NCI-H2196 treated with DMSO at 0.1 percent for 48 hours (cell line): ENCODE measurements at regions not wholly inside any gene's neighbourhood (a gene's known extent, or its start where the extent isn't known, plus 50 kb on each side); places are given as distances from the start of the nearest gene placed in this dataset.

Experiments used
- DNase-seq: peaks from one replicate; lab custom pipeline; 2025; ENCODE audit not compliant: unreplicated experiment; lab: John Stamatoyannopoulos, UW

DNA sequence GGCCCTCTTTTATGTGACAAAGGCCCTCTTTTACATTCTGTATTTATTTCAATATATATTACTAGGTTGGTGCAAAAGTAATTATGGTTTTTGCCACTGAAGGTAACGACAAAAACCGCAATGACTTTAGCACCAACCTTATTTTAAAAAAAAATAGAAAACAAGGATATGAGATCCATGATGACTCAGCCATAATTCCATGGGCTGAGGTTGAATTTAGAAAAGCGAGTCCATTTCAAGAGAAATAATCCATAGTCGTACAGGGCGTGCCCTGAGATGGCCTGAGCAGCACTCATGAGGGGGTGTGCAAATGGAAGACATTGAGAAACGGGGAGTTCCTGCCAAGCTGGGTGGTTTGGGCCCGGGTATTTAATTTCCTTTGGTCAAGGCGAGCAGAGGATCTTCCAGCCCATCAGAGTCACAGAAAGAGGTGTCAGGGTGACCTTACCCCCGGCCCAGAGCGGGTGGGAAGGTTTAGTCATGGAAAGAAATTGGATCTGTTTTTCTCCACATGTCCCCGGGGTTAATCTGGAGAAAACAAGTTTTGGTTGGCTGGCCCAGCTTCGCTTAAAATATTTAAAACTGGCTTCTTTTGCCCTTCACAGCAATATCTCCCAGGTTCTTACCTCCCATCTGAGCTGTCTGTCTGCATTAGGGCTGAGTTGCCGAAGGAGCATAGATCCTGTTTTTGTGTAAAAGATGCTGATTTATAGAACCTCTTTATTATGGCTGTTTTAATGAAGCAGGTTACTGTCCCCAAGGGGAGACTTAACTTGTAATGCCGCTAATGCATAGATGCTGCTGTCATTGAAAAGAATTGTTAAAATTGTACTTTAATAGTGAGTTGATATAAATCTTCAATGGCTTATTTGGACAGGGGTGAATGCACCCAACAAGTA, 255.6 kb downstream of the PREX1 start:
- no peak for DNase-seq

DNA sequence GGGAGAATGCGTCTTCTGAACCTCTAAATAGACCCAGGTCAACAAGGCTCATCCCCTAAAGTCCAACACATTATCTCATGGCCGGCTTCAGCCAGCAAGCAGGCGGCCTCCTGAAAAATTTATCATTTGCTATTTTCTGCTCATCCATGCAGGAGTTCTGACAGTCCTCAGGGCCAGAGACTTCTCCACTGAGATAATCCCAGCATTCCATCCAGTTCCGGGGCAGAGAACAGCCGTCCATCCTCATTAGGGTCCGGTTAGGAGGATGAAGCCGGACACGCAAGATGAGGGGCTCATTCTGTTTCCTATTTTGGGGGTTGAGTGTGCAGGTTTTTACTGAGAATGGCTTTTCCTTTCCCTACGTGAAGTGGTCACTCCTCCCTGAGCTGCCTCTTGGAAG, 258.1 kb downstream of the PREX1 start:
- DNase-seq = no peak

DNA sequence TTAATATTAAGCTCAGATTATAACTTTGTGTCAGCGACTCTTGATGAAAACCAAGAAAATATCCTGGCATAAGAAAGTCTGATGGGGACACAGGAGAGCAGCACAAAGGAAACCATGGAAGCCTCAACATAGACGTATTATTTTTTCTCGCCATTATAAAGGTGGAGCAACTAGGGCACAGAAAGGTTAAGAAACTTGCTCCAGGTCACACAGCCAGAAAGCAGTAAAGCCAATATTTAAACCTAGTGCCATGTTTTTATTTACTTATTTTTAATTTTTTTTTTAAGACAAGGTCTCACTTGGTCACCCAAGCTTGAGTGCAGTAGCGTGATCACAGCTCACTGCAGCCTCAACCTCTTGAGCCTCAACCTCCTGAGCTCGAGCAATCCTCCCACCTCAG, 259.3 kb downstream of the PREX1 start:
- no peak for DNase-seq

DNA sequence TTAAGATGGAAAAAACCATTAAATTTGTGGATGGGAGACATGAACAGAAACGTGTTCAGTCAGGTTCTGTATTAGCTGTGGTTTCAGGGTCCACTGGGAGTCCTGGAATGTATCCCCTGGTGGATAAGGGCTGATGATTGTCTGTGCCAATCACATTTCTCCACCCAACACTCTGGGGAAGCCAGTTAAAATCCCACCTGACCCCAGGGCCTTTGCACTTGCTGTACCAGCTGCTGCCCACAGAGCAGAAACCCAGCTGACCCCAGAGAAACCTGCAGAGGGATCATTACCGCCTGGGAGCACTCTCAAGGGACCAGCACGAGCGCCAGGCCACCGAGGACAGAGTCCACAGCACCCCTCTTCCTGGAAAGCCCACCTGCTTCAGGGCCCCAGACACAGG, 260.7 kb downstream of the PREX1 start:
- no peak for DNase-seq

DNA sequence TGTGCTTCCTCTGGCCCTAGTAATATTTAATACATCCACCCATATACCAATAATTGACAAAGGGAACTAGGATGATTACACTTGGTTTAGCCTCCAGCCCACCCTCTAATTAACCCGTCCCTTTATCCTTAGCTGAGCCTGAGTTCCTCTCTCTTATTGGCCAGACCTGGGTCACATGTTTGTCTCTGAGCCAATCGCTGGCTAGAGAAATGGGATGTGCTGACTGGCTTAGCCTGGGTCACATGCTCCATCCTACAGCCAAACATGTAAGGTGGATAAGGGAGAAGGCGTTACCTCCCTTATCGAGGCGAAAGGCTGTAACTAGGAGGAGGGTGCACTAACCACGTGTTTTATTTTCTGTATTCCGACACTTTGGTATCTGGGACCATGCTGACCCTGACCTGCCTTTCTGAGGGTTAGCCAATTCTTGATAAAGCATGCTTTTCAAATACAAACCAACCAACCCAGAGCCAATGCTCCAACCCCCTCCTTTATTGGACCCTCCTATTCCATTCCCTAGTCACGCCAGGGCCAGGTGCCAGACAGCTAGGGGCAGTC, 262.7 kb downstream of the PREX1 start:
- DNase-seq = no peak

GRCh38 chr20:48563191-48563870, 264.5 kb downstream of the PREX1 start:
- DNase-seq = no peak

DNA sequence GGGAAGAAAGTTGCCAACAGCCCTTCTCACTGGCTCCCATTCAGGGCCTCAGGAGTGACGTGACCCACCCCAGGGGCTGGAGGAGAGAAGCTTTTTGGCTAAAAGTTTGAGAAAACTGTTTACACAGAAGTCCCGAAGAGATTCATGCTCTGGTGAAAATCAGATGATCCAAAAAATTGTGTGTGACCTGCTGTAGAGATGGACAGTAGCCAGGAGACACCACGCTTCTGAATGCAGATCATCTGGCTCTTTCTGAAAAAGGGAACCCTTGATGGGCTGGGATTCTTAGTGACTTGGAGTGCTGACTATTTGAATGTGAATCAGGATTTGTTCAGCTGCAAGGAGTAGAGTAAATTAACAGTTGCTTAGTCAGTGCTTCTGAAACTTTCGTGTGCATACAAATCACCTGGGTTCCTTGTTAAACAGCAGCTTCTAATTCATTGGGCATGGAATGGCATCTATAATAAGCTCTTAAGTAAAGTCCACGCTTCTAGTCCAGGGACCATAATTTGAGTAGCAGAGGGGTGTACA, 265.1 kb downstream of the PREX1 start:
- DNase-seq = no peak

DNA sequence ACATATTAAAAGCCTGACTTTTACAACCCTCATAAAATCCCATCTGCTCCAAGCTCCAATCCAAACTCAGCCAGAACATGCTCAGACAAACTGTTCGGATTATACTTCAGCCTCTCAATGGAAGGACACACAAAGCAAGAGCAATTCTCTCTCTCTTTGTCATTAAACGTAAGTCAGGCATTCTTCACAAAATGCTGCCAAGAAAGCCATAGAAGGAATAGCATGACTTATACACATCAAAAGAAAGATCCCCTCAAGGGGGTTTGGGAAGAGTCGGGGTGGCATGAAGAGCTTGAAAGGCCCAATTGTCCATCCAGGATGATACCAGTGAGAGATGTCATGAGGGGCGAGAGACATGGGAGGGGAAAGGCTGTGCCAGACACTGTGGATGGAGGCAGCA, 268.9 kb downstream of the PREX1 start:
- DNase-seq = no peak

DNA sequence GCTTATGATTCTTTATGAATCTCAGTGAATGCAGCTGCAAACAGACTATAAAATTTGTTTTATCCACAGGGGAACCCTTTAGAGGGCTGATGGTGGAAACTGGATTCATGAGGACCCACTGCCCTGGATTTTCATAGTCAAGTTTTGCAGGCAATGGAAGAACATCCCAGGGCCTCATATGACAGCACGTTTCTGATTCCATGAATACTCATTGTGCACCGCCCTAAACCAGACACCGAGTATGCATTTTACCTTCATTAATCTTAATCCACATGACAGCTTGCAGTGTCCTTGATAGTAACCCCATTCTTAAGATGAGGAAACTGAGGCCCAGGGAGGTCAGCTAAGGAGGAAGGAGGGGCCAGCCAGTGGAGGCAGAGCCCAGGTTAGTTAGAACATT, 270.4 kb downstream of the PREX1 start:
- no peak for DNase-seq

- DNase-seq = peak; percentile 15
Measured at GRCh38 chr20:48556956-48557355, 270.8 kb downstream of the PREX1 start.

GRCh38 chr20:48552550-48552949, 275.2 kb downstream of the PREX1 start:
- no peak for DNase-seq

- no peak for DNase-seq
Measured at GRCh38 chr20:48550814-48551213, 277.0 kb downstream of the PREX1 start.

GRCh38 chr20:48547664-48548063, 280.1 kb downstream of the PREX1 start:
- no peak for DNase-seq

DNA sequence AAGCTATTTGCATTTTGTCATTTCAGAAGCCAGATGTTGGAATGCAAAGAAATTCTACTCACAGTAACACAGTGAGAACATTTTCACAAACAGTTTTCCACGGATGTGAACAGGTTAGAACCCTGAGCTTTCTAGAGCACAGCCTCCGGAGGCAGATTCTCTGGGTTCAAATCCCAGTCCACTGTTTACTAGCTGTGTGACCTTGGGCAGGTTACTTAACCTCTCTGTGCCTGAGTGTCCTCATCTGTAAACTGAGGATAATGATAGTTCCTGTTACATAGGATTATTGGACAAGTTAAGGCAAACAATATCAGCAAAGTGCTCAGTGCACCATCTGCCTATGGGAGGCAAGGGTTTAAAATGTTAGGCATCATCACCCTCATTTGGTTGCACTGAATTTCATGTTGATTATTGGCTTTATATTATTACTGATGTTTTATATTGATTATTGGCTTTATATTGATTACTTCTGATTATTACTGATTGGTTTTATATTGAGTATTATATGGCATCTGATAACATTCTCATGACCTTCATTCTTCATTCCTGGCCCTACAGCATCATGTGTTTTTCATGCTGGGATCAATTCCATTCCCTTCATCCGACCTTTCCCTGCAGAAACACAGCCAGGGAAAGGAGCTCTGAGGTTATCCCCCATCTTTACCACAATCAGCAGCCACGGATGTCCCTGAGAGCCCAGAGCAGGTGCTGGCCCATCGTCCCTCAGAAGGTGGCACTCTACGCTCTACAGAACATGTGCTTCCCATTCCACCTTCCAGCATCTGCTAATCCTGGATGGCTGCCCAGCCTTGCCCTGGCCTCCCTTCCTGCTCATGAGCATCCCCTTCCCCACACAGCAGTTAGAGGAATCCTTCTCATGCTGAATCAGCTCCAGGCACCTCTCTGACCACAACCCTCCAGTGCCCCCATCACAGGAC, 283.1 kb downstream of the PREX1 start:
- DNase-seq = peak; percentile 46

GRCh38 chr20:48541581-48542071, 286.2 kb downstream of the PREX1 start:
- DNase-seq = no peak

DNA sequence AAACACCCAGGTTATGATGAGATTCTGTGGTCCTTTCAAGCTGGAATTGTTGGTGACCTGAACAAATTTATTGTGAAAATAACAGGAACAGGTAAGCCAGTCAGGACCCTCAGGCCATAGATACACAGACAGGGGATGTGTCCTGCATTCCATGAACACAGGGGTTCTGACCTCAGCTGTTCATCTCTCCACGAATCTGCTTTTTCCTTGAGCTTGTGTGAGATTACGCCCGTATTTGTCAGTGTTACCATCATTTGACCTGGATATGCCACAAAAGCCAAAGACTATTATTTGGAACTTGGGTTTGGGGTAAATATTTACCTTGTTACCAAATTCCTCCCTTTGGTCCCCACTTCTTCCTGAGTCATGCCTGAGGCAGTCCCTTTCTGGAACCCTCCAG, 288.9 kb downstream of the PREX1 start:
- no peak for DNase-seq

- DNase-seq = no peak
Measured at GRCh38 chr20:48538058-48538825, 289.6 kb downstream of the PREX1 start.

- DNase-seq = no peak
Measured at GRCh38 chr20:48536206-48536605, 291.6 kb downstream of the PREX1 start.

DNA sequence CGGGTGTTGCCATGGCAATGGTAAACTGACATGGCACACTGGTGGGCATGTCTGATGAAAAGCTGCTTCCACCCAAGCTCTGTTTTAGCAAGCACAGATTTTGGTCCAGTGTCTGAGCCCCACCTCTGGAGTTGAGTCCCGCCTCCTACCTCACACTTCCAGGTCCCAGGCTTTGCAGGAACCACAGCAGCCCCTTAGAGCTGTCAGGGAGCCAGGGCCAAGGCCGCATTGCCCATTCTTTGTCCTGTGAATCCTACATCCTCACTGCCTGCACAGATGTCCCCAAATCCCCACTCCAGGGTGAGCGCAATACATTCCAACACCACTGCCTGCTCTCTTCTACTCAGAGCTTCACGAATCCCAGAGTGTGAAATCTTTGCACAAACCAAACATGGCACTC, 292.2 kb downstream of the PREX1 start:
- no peak for DNase-seq

DNA sequence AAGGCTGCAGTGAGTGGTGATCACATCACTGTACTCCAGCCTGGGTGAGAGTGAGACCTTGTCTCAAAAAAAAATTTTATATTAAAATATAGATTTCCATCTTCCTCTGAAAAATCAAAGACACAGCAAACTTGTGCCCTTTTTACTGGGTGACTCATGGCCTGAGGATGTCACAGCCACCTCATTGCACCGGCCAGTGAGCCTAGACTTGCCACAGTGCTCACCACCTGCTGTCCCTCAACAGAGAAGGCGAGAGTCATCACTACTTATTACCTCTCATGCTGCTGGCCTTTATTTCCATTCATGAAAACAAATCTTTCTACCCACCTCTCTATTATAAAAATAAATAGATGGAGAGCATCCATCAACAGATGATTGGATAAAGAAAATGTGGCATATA, 295.8 kb downstream of the PREX1 start:
- DNase-seq = no peak
